B cell (primary cell): ENCODE measurements at regions not wholly inside any gene's neighbourhood (a gene's known extent, or its start where the extent isn't known, plus 50 kb on each side); places are given as distances from the start of the nearest gene placed in this dataset.

Source experiments
- ATAC-seq: fragments of 200-7000 bp; cut with Tn5 transposase; one replicate; pipeline ENCODE4 v1.10.0; 2021; ENCODE audit warnings: low read depth, mild to moderate bottlenecking, moderate number of reproducible peaks, moderate library complexity
- CTCF ChIA-PET: fragments of 350-600 bp; sonication (Branson Sonifier 250); formaldehyde crosslinking; loops from one replicate; lab custom pipeline; 2021; ENCODE audit warnings: antibody characterized with exemption, inconsistent platforms; lab: Charles Lee
- POLR2A ChIA-PET: fragments of 350-600 bp; sonication (Branson Sonifier 250); formaldehyde crosslinking; loops from one replicate; lab custom pipeline; 2021; ENCODE audit warnings: antibody characterized with exemption; lab: Charles Lee
- DNase-seq: peaks from one replicate; pipeline ENCODE4 v3.0.0; 2013
- H2AFZ ChIP-seq: 2 replicates; pipeline ENCODE4 v1.6.1; 2012; ENCODE audit warnings: mild to moderate bottlenecking, low read depth, low read length; ENCODE audit not compliant: insufficient read depth, poor library complexity, severe bottlenecking
- H3K27ac ChIP-seq, 2 donors: 1 replicate in 1 of 2; 2 replicates in 1 of 2; pipeline ENCODE4 v1.5.1; 2012 to 2013; ENCODE audit warnings: low read length in 2 of 2, mild to moderate bottlenecking in 2 of 2, moderate library complexity in 1 of 2
- H3K27me3 ChIP-seq, 4 experiments: fragments of 200-600 bp in 1 of 4; sonication (generic) in 1 of 4; replicated peaks in 1 of 4; 1 replicate in 2 of 4; 2 replicates in 2 of 4; pipeline versions ENCODE4 v1.6.1 to v1.7.0; 2013 to 2016; ENCODE audit warnings: low read length in 3 of 4, mild to moderate bottlenecking in 2 of 4, mixed read lengths in 1 of 4, moderate library complexity in 1 of 4; ENCODE audit not compliant: insufficient read depth in 4 of 4, control insufficient read depth in 3 of 4; ENCODE audit errors: control extremely low read depth in 1 of 4
- H3K36me3 ChIP-seq, 2 experiments: replicated peaks in 1 of 2; 1 replicate in 1 of 2; 2 replicates in 1 of 2; pipeline versions ENCODE4 v1.6.1 to v1.7.1; 2013; ENCODE audit warnings: low read length in 1 of 2; ENCODE audit not compliant: insufficient read depth in 2 of 2, control insufficient read depth in 1 of 2; ENCODE audit errors: control extremely low read depth in 1 of 2, extremely low read depth in 1 of 2
- H3K4me1 ChIP-seq, 2 donors: fragments of 200-600 bp in 1 of 2; sonication (generic) in 1 of 2; 1 replicate in 1 of 2; 2 replicates in 1 of 2; pipeline versions ENCODE4 v1.5.1 to v1.6.1; 2013 to 2017; ENCODE audit warnings: low read length in 2 of 2; ENCODE audit not compliant: control insufficient read depth in 2 of 2, insufficient read depth in 2 of 2
- H3K4me2 ChIP-seq: replicated peaks from 2 replicates; pipeline ENCODE3; 2012; ENCODE audit warnings: mild to moderate bottlenecking, low read depth, low read length; ENCODE audit not compliant: poor library complexity, severe bottlenecking
- H3K4me3 ChIP-seq, 5 experiments: fragments of 200-600 bp in 1 of 5; sonication (generic) in 1 of 5; 1 replicate in 3 of 5; 2 replicates in 2 of 5; pipeline versions ENCODE4 v1.5.1 to v1.7.0; 2011 to 2016; ENCODE audit warnings: low read length in 4 of 5, mild to moderate bottlenecking in 4 of 5, low read depth in 2 of 5, control low read depth in 1 of 5, moderate library complexity in 1 of 5; ENCODE audit not compliant: insufficient read depth in 1 of 5; ENCODE audit errors: control extremely low read depth in 1 of 5, extremely low read depth in 1 of 5
- H3K79me2 ChIP-seq: fragments of 200-600 bp; sonication (generic); one replicate; pipeline ENCODE4 v1.6.0; 2016; ENCODE audit warnings: low read length; ENCODE audit not compliant: control insufficient read depth, insufficient read depth
- H3K9ac ChIP-seq: fragments of 200-600 bp; sonication (generic); 2 replicates; pipeline ENCODE4 v1.6.1; 2017; ENCODE audit warnings: mild to moderate bottlenecking, low read length, moderate library complexity
- H3K9me3 ChIP-seq, 3 donors: one replicate each; pipeline versions ENCODE4 v1.6.1 to v1.7.1; 2013; ENCODE audit warnings: low read length in 2 of 3; ENCODE audit not compliant: control insufficient read depth in 2 of 3, insufficient read depth in 1 of 3; ENCODE audit errors: control extremely low read depth in 1 of 3
- H4K20me1 ChIP-seq: 2 replicates; pipeline ENCODE4 v1.6.0; 2012; ENCODE audit warnings: mild to moderate bottlenecking, low read length; ENCODE audit not compliant: insufficient read depth, control insufficient read depth, poor library complexity, severe bottlenecking
- H3K27ac Mint-ChIP-seq: one replicate; pipeline ENCODE4 v1.8.0; 2021; ENCODE audit warnings: mixed read lengths
- H3K27me3 Mint-ChIP-seq: one replicate; pipeline ENCODE4 v1.8.0; 2021; ENCODE audit warnings: mixed read lengths
- H3K4me1 Mint-ChIP-seq: one replicate; pipeline ENCODE4 v1.8.0; 2021; ENCODE audit warnings: mixed read lengths
- H3K4me3 Mint-ChIP-seq: one replicate; pipeline ENCODE4 v1.8.0; 2021; ENCODE audit warnings: mixed read lengths
- H3K9me3 Mint-ChIP-seq: one replicate; pipeline ENCODE4 v1.8.0; 2022; ENCODE audit warnings: mixed read lengths; ENCODE audit not compliant: insufficient read depth
- CTCF ChIP-seq: fragments of 200-600 bp; IDR thresholded peaks from one replicate; pipeline ENCODE4 v1.8.0; 2022; ENCODE audit warnings: antibody characterized with exemption, mild to moderate bottlenecking
- EZH2 ChIP-seq: IDR thresholded peaks from 2 replicates; pipeline ENCODE4 v1.6.1; 2012; ENCODE audit warnings: borderline replicate concordance, low read depth, mild to moderate bottlenecking, moderate library complexity, low read length; ENCODE audit not compliant: insufficient read depth, poor library complexity, severe bottlenecking
- WGBS: methylation state at CpG from one replicate; pipeline ENCODE4 v1.1.5; 2013; ENCODE audit warnings: missing lambda C conversion rate; ENCODE audit not compliant: insufficient coverage; 5-methylcytosine and 5-hydroxymethylcytosine counted together
- intact Hi-C: fragments of 100-400 bp; cut with micrococcal nuclease; formaldehyde crosslinking; loops from one replicate; pipeline ENCODE4 v1.10.0; 2022

- H3K27me3 ChIP-seq: no peaks in the 10 kb centered on the region
- no peak overlapping the region for H3K4me3 ChIP-seq
- intact Hi-C loops: no loop called here
- Mint-ChIP-seq H3K27me3 (peaks cover 7% of the 10 kb centered on the region), H3K4me3 (no peak overlapping the region), H3K27ac (no peak overlapping the region), H3K4me1 (no peaks in the 10 kb centered on the region), H3K9me3 (no peaks in the 10 kb centered on the region)
- H4K20me1 ChIP-seq: no peaks in the 10 kb centered on the region
- no peak overlapping the region for H3K9ac ChIP-seq
- peaks cover 0 to 25% (median 0%) of the 10 kb centered on the region in 3 donors for H3K9me3 ChIP-seq
- H3K4me1 ChIP-seq: no peaks in the 10 kb centered on the region
- DNase-seq: no peak
- no peaks in the 10 kb centered on the region for H3K36me3 ChIP-seq
- no peak for ATAC-seq
- POLR2A ChIA-PET: no interaction called here
- H3K4me2 ChIP-seq: no peak overlapping the region
- TF ChIP-seq EZH2 (no peak), CTCF (no peak)
- no CpG with 5 or more reads among the region's 1 CpG for WGBS
- CTCF ChIA-PET: no interaction called here
- no peak overlapping the region for H2AFZ ChIP-seq
- H3K79me2 ChIP-seq: no peaks in the 10 kb centered on the region
- no peak overlapping the region for H3K27ac ChIP-seq
Observed at GRCh38 chr11:116115801-116116200, 611.6 kb upstream of the CADM1 start.

GRCh38 chr11:116114198-116114651 lies 610.0 kb upstream of the CADM1 start:
- Histone ChIP-seq H3K4me3 (no peak overlapping the region), H4K20me1 (no peaks in the 10 kb centered on the region), H3K9ac (no peak overlapping the region), H3K27ac (no peak overlapping the region), H3K79me2 (no peaks in the 10 kb centered on the region), H2AFZ (no peak overlapping the region), H3K36me3 (no peaks in the 10 kb centered on the region), H3K4me2 (no peak overlapping the region), H3K4me1 (no peaks in the 10 kb centered on the region), H3K27me3 (no peaks in the 10 kb centered on the region), H3K9me3 (peaks cover 0 to 25% (median 0%) of the 10 kb centered on the region in 3 donors)
- no peaks in the 10 kb centered on the region for H3K4me1 Mint-ChIP-seq
- no peak overlapping the region for H3K4me3 Mint-ChIP-seq
- 87% methylated on average over 7 of the region's 8 CpGs for WGBS
- DNase-seq: no peak
- ChIA-PET POLR2A (no interaction called here), CTCF (no interaction called here)
- TF ChIP-seq EZH2 (no peak), CTCF (no peak)
- H3K27ac Mint-ChIP-seq: no peak overlapping the region
- peaks cover 7% of the 10 kb centered on the region for H3K27me3 Mint-ChIP-seq
- intact Hi-C loops: no loop called here
- no peaks in the 10 kb centered on the region for H3K9me3 Mint-ChIP-seq
- ATAC-seq: no peak
